Type B pancreatic cell (in vitro differentiated cells): ENCODE measurements at regions not wholly inside any gene's neighbourhood (a gene's known extent, or its start where the extent isn't known, plus 50 kb on each side); places are given as distances from the start of the nearest gene placed in this dataset.
A peak's percentile ranks its signal among the peaks of the same experiment; 100 is the strongest.

Source experiments
- DNase-seq: peaks from one replicate; pipeline ENCODE4 v3.0.0; 2021; ENCODE audit warnings: mixed read lengths; ENCODE audit not compliant: unreplicated experiment; ENCODE audit errors: extremely low spot score
- H3K27ac Mint-ChIP-seq: 2 replicates; pipeline ENCODE4 v1.8.0; 2021; ENCODE audit warnings: mild to moderate bottlenecking, mixed read lengths
- H3K27me3 Mint-ChIP-seq: 2 replicates; pipeline ENCODE4 v1.8.0; 2021; ENCODE audit warnings: mixed read lengths
- H3K36me3 Mint-ChIP-seq: 2 replicates; pipeline ENCODE4 v1.8.0; 2021; ENCODE audit warnings: mixed read lengths
- H3K4me1 Mint-ChIP-seq: one replicate; pipeline ENCODE4 v1.8.0; 2021; ENCODE audit warnings: mixed read lengths; ENCODE audit not compliant: unreplicated experiment
- H3K4me3 Mint-ChIP-seq: 2 replicates; pipeline ENCODE4 v1.8.0; 2021; ENCODE audit warnings: mild to moderate bottlenecking, mixed read lengths
- H3K9me3 Mint-ChIP-seq: 2 replicates; pipeline ENCODE4 v1.8.0; 2021; ENCODE audit warnings: mixed read lengths
- CTCF ChIP-seq: fragments of 200-600 bp; sonication (generic); conservative IDR thresholded peaks from 2 replicates; pipeline ENCODE4 v1.5.0; 2021; ENCODE audit warnings: antibody characterized with exemption, mild to moderate bottlenecking

DNA sequence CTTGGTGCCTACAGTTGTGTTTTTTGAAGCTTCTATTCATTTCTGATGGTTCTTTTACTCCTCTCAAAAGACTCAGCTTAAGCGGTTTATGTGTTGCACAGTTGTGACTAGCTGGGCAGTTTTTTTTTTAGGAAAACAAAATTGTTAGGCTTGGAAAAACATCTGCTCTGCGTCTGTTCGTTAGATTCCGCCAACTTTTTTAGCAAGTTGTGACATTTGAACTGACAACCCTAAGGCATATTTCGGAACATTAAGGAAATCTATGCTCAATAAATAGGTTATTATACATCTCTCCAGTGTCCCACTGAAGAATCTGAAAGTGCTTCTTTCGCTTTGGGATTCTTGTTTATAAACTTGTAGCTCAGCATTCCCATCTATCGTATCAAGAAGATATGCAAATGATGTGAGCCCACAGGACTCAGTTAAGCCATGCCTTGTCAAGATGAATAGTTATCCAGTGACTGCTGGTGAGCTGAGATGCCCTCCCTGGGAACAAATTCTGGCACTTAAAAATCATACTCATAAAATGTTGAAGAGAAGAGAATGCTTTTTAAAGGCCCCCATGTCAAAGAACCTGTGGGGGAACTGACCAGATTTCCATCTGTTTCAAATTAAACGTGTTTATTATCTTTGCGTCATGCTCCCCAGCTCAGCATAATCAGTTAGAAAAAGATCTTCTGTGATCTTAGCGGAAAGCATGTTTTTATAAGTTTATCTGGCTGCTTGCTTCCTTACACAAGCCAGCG lies 109.0 kb upstream of the FAM20A start:
- H3K36me3 Mint-ChIP-seq: no peaks in the 10 kb centered on the region
- no peaks in the 10 kb centered on the region for H3K27me3 Mint-ChIP-seq
- H3K4me1 Mint-ChIP-seq: peaks cover 26% of the 10 kb centered on the region
- DNase-seq: no peak
- TF ChIP-seq CTCF: no peak
- H3K9me3 Mint-ChIP-seq: no peaks in the 10 kb centered on the region
- H3K4me3 Mint-ChIP-seq: peak overlapping the region; percentile 11
- H3K27ac Mint-ChIP-seq: no peak overlapping the region

DNA sequence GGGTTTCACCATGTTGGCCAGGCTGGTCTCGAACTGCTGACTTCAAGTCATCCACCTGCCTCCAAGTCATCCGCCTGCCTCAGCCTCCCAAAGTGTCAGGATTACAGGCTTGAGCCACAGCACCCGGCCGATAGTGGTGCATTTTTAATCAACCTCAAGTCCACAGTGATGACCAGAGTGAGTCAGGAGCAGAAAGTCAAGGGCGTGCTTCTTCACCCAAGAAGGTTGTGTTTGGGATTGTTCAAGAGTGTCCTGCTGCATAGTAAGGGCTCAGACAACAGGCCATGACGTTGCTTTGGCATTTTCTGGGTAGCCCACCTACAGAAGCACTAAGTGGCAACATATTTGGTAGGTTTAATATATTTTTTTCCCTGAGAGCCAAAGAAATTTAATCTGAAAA lies 108.3 kb upstream of the FAM20A start:
- Mint-ChIP-seq H3K9me3 (no peaks in the 10 kb centered on the region), H3K27me3 (no peaks in the 10 kb centered on the region), H3K36me3 (no peaks in the 10 kb centered on the region), H3K27ac (no peak overlapping the region), H3K4me1 (peaks cover 31% of the 10 kb centered on the region), H3K4me3 (no peak overlapping the region)
- DNase-seq: no peak
- no peak for TF ChIP-seq CTCF

GRCh38 chr17:68707031-68707430 lies 105.9 kb upstream of the FAM20A start:
- H3K27ac Mint-ChIP-seq: no peak overlapping the region
- no peak for TF ChIP-seq CTCF
- peaks cover 23% of the 10 kb centered on the region for H3K4me1 Mint-ChIP-seq
- H3K4me3 Mint-ChIP-seq: no peak overlapping the region
- DNase-seq: no peak
- no peaks in the 10 kb centered on the region for H3K9me3 Mint-ChIP-seq
- H3K27me3 Mint-ChIP-seq: no peaks in the 10 kb centered on the region
- H3K36me3 Mint-ChIP-seq: no peaks in the 10 kb centered on the region

- TF ChIP-seq CTCF: no peak
- Mint-ChIP-seq H3K27ac (no peak overlapping the region), H3K9me3 (no peaks in the 10 kb centered on the region), H3K4me3 (no peak overlapping the region), H3K27me3 (no peaks in the 10 kb centered on the region), H3K4me1 (peaks cover 17% of the 10 kb centered on the region), H3K36me3 (no peaks in the 10 kb centered on the region)
- no peak for DNase-seq
These were observed 105.3 kb upstream of the FAM20A start for GRCh38 chr17:68706356-68706920.

GRCh38 chr17:68705714-68706076 lies 104.5 kb upstream of the FAM20A start:
- no peak for DNase-seq
- TF ChIP-seq CTCF: no peak
- no peaks in the 10 kb centered on the region for H3K9me3 Mint-ChIP-seq
- H3K27me3 Mint-ChIP-seq: no peaks in the 10 kb centered on the region
- H3K27ac Mint-ChIP-seq: no peak overlapping the region
- no peak overlapping the region for H3K4me3 Mint-ChIP-seq
- peaks cover 12% of the 10 kb centered on the region for H3K4me1 Mint-ChIP-seq
- H3K36me3 Mint-ChIP-seq: no peaks in the 10 kb centered on the region
